ENCODE measurements at regions not wholly inside any gene's neighbourhood (a gene's known extent, or its start where the extent isn't known, plus 50 kb on each side); places are given as distances from the start of the nearest gene placed in this dataset.

- ATAC-seq (replicated peaks; ENCODE audit: extremely low read depth, poor library complexity, severe bottlenecking) (no peak), DNase-seq (ENCODE audit: low spot score in 2 of 2) (no peak)
- peaks cover 25% of the 10 kb centered on the region for H3K9me3 Mint-ChIP-seq
- H3K36me3 Mint-ChIP-seq (ENCODE audit: insufficient read depth): no peaks in the 10 kb centered on the region
- no peaks in the 10 kb centered on the region for H3K4me1 Mint-ChIP-seq
- no peak overlapping the region for H3K27ac Mint-ChIP-seq (ENCODE audit: low read depth)
- no peak overlapping the region for H3K4me3 Mint-ChIP-seq
- no peaks in the 10 kb centered on the region for H3K27me3 Mint-ChIP-seq
These were observed 385.1 kb downstream of the MZT1 start for GRCh38 chr13:72342364-72342763.

- no peak for ATAC-seq (replicated peaks; ENCODE audit: extremely low read depth, poor library complexity, severe bottlenecking)
- DNase-seq (ENCODE audit: low spot score in 2 of 2): no peak
- no peaks in the 10 kb centered on the region for H3K36me3 Mint-ChIP-seq (ENCODE audit: insufficient read depth)
- peaks cover 25% of the 10 kb centered on the region for H3K9me3 Mint-ChIP-seq
- H3K4me1 Mint-ChIP-seq: no peaks in the 10 kb centered on the region
- H3K4me3 Mint-ChIP-seq: no peak overlapping the region
- no peak overlapping the region for H3K27ac Mint-ChIP-seq (ENCODE audit: low read depth)
- H3K27me3 Mint-ChIP-seq: no peaks in the 10 kb centered on the region
These were observed 385.5 kb downstream of the MZT1 start for GRCh38 chr13:72341904-72342303.

- no peak overlapping the region for H3K27ac Mint-ChIP-seq (ENCODE audit: low read depth)
- peaks cover 14% of the 10 kb centered on the region for H3K9me3 Mint-ChIP-seq
- H3K36me3 Mint-ChIP-seq (ENCODE audit: insufficient read depth): no peaks in the 10 kb centered on the region
- H3K27me3 Mint-ChIP-seq: no peaks in the 10 kb centered on the region
- H3K4me1 Mint-ChIP-seq: no peaks in the 10 kb centered on the region
- H3K4me3 Mint-ChIP-seq: no peak overlapping the region
- DNase-seq (ENCODE audit: low spot score in 2 of 2) (no peak), ATAC-seq (replicated peaks; ENCODE audit: extremely low read depth, poor library complexity, severe bottlenecking) (no peak)
These were observed 409.9 kb downstream of the MZT1 start for GRCh38 chr13:72317346-72318109.

DNA sequence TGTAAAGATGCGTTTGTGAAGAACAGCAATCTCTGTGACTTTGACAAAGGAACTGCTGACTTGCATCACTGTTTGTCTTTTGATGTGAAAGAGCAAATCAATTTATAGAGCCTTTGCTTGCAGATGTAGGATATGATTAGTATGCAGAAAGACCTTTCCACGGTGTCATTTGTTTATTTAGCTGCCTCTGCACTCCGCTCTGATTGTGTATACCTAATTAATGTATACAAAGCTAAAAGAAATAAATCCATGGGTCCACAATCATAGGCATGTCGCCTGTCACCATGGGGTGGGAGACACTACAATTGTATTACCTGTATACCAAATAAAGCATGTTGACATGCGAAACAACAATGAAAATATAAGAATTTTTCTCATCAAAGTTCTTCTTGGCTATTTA, 410.7 kb downstream of the MZT1 start:
- no peak for DNase-seq (ENCODE audit: low spot score in 2 of 2)

GRCh38 chr13:72315312-72315711, 412.1 kb downstream of the MZT1 start:
- H3K4me1 Mint-ChIP-seq: no peaks in the 10 kb centered on the region

More for the DNA sequence above, 410.7 kb downstream of the MZT1 start:
- Mint-ChIP-seq H3K27me3 (no peaks in the 10 kb centered on the region), H3K27ac (ENCODE audit: low read depth) (no peak overlapping the region), H3K4me1 (no peaks in the 10 kb centered on the region), H3K9me3 (peaks cover 13% of the 10 kb centered on the region), H3K36me3 (ENCODE audit: insufficient read depth) (no peaks in the 10 kb centered on the region), H3K4me3 (no peak overlapping the region)
- no peak for ATAC-seq (replicated peaks; ENCODE audit: extremely low read depth, poor library complexity, severe bottlenecking)

DNA sequence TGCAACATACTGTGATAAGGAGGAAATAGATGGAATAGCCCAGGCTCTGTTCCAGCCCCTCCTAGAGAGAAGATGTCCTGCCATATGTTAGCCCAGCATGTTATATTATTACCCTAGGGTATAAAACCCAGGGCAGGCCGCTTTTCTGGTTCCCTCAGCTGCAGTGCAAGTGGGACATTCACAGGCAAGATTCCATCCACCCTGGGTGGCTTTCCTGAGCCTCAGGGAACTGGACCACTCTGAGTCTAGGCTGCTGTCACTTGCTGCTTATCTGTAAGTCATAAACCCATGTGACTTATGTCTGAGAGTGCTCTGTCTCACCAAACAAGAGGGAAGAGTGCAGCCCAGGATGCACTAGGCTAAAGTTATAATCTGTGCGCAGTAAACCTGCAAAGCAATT, 413.2 kb downstream of the MZT1 start:
- DNase-seq (ENCODE audit: low spot score in 2 of 2): no peak
- ATAC-seq (replicated peaks; ENCODE audit: extremely low read depth, poor library complexity, severe bottlenecking): no peak
- Mint-ChIP-seq H3K27me3 (no peaks in the 10 kb centered on the region), H3K4me1 (no peaks in the 10 kb centered on the region), H3K27ac (ENCODE audit: low read depth) (no peak overlapping the region), H3K9me3 (peaks cover 8% of the 10 kb centered on the region), H3K36me3 (ENCODE audit: insufficient read depth) (no peaks in the 10 kb centered on the region), H3K4me3 (no peak overlapping the region)

More at GRCh38 chr13:72315312-72315711, 412.1 kb downstream of the MZT1 start:
- Mint-ChIP-seq H3K27ac (ENCODE audit: low read depth) (no peak overlapping the region), H3K27me3 (no peaks in the 10 kb centered on the region), H3K9me3 (peaks cover 8% of the 10 kb centered on the region), H3K36me3 (ENCODE audit: insufficient read depth) (no peaks in the 10 kb centered on the region), H3K4me3 (no peak overlapping the region)
- no peak for ATAC-seq (replicated peaks; ENCODE audit: extremely low read depth, poor library complexity, severe bottlenecking)
- DNase-seq (ENCODE audit: low spot score in 2 of 2): no peak

- no peak overlapping the region for H3K27ac Mint-ChIP-seq (ENCODE audit: low read depth)
- H3K27me3 Mint-ChIP-seq: no peaks in the 10 kb centered on the region
- no peaks in the 10 kb centered on the region for H3K4me1 Mint-ChIP-seq
- no peak for DNase-seq (ENCODE audit: low spot score in 2 of 2)
- peaks cover 8% of the 10 kb centered on the region for H3K9me3 Mint-ChIP-seq
- H3K36me3 Mint-ChIP-seq (ENCODE audit: insufficient read depth): no peaks in the 10 kb centered on the region
- no peak for ATAC-seq (replicated peaks; ENCODE audit: extremely low read depth, poor library complexity, severe bottlenecking)
- H3K4me3 Mint-ChIP-seq: no peak overlapping the region
These were observed 413.9 kb downstream of the MZT1 start for GRCh38 chr13:72313546-72313945.

DNA sequence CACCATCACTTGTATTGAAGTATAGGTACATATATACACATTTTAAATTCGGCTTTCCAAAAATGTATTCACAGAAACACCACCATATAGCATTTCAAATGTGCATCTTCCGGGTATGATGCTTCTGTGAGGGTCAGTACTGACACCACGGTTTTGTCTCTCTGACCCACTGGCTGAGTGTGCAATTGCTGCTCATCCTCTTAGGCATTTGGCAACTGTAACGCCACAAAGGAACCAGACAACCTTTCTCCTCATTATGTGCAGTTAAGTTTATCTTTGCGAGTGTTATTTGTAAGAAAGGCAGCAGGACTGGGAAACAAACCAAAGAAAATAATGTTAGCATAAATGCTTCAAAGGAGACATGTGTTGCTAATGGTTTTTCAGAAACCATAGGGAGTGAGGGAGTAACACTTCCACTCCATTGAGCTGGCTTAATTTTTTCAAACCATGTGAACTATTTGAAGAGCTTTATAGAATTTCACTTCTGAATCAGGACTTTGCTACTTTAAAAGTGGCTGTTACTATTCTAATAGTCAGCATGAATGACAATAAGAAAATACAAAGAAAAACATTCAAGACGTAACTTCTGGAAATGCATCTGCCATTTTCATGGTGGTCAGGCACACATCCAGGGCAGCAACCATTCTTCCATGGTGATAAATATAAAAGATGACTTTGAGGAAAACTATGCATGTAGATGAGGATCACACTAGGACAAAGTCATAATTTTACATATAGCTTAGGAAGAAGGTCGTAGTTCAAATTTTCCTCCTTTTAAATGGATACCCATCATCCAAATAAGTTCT, 423.3 kb downstream of the MZT1 start:
- no peak overlapping the region for H3K4me3 Mint-ChIP-seq
- DNase-seq (ENCODE audit: low spot score in 2 of 2) (no peak), ATAC-seq (replicated peaks; ENCODE audit: extremely low read depth, poor library complexity, severe bottlenecking) (no peak)
- H3K27ac Mint-ChIP-seq (ENCODE audit: low read depth): no peak overlapping the region
- no peaks in the 10 kb centered on the region for H3K27me3 Mint-ChIP-seq
- H3K9me3 Mint-ChIP-seq: no peaks in the 10 kb centered on the region
- H3K36me3 Mint-ChIP-seq (ENCODE audit: insufficient read depth): no peaks in the 10 kb centered on the region
- no peaks in the 10 kb centered on the region for H3K4me1 Mint-ChIP-seq

- peaks cover 6% of the 10 kb centered on the region for H3K9me3 Mint-ChIP-seq
- no peak overlapping the region for H3K4me3 Mint-ChIP-seq
- ATAC-seq (replicated peaks; ENCODE audit: extremely low read depth, poor library complexity, severe bottlenecking) (no peak), DNase-seq (ENCODE audit: low spot score in 2 of 2) (no peak)
- no peaks in the 10 kb centered on the region for H3K4me1 Mint-ChIP-seq
- H3K27me3 Mint-ChIP-seq: no peaks in the 10 kb centered on the region
- H3K27ac Mint-ChIP-seq (ENCODE audit: low read depth): no peak overlapping the region
- H3K36me3 Mint-ChIP-seq (ENCODE audit: insufficient read depth): no peaks in the 10 kb centered on the region
These were observed 429.2 kb upstream of the DACH1 start for GRCh38 chr13:72296246-72296645.

GRCh38 chr13:72295153-72295552, 428.1 kb upstream of the DACH1 start:
- Mint-ChIP-seq H3K36me3 (ENCODE audit: insufficient read depth) (no peaks in the 10 kb centered on the region), H3K27me3 (no peaks in the 10 kb centered on the region), H3K4me1 (no peaks in the 10 kb centered on the region), H3K4me3 (no peak overlapping the region), H3K9me3 (peaks cover 6% of the 10 kb centered on the region), H3K27ac (ENCODE audit: low read depth) (no peak overlapping the region)
- ATAC-seq (replicated peaks; ENCODE audit: extremely low read depth, poor library complexity, severe bottlenecking) (no peak), DNase-seq (ENCODE audit: low spot score in 2 of 2) (no peak)

DNA sequence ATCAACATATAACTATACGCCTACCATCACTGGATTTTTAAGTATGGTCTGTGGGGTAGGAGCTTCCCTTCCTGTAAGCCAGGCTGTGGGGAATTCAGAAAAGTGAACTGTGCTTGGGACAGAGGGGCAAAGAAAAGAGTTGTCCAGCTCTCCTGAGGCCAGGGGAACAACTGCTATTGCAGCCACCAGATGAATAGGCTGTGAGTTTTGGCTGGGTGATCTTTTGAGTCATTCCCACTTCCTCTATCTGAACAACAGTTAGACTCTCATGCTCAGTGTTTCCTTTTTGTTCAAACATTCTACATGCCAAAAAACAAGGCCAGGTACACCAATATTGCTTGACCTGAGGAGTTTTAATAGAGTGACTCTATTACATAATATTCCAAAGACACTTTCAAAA, 426.2 kb upstream of the DACH1 start:
- peaks cover 6% of the 10 kb centered on the region for H3K9me3 Mint-ChIP-seq
- H3K27ac Mint-ChIP-seq (ENCODE audit: low read depth): no peak overlapping the region
- H3K4me1 Mint-ChIP-seq: no peaks in the 10 kb centered on the region
- H3K4me3 Mint-ChIP-seq: no peak overlapping the region
- no peak for DNase-seq (ENCODE audit: low spot score in 2 of 2)
- no peak for ATAC-seq (replicated peaks; ENCODE audit: extremely low read depth, poor library complexity, severe bottlenecking)
- H3K36me3 Mint-ChIP-seq (ENCODE audit: insufficient read depth): no peaks in the 10 kb centered on the region
- H3K27me3 Mint-ChIP-seq: no peaks in the 10 kb centered on the region

DNA sequence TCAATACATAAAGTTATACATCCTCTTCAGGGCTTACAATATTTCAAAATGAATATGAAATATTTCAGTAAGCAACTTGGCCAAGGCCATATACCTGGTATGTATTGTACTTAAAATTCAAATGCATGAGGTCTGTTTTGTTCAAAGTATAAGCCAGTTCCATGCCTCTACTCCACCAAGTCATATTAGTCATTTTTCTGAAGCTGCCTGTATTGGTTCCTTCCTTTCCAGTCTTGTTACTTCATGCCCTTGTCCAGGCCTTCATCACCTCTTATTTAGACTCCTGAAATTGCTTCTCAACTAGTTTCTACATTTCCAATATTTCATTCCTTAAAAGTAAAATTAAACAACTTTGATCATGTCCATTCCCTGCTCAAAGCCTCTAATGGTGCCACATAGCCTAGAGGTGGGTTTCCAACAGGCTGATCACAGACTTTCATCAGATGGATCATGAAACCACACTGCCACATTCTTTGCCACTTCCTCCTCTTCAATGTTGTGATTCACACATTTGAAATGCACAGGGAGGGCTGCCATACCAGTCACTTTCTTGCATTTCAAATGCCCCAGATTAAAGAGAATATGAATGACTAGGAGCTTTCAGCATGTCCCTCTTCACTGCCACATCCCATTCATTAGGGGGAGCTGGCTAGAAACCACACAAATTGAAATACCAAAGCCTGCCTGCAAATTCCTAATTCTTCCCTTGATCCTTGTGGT, 424.1 kb upstream of the DACH1 start:
- Mint-ChIP-seq H3K9me3 (peaks cover 11% of the 10 kb centered on the region), H3K27me3 (no peaks in the 10 kb centered on the region), H3K4me3 (no peak overlapping the region), H3K27ac (ENCODE audit: low read depth) (no peak overlapping the region), H3K4me1 (no peaks in the 10 kb centered on the region), H3K36me3 (ENCODE audit: insufficient read depth) (no peaks in the 10 kb centered on the region)
- ATAC-seq (replicated peaks; ENCODE audit: extremely low read depth, poor library complexity, severe bottlenecking) (no peak), DNase-seq (ENCODE audit: low spot score in 2 of 2) (no peak)
